Tibial nerve (tissue), 4 donors: ENCODE measurements at regions not wholly inside any gene's neighbourhood (a gene's known extent, or its start where the extent isn't known, plus 50 kb on each side); places are given as distances from the start of the nearest gene placed in this dataset.

ENCODE experiments used
- DNase-seq, 2 donors: peaks; one replicate each; pipeline ENCODE4 v3.0.0-alpha.2; 2019; ENCODE audit warnings: low spot score in 2 of 2
- H3K27ac ChIP-seq, 4 donors: fragments of 200-600 bp; sonication (generic) in 3 of 4; one replicate each; pipeline ENCODE4 v1.5.1; 2017 to 2019; ENCODE audit warnings: mild to moderate bottlenecking in 1 of 4
- H3K27me3 ChIP-seq, 2 donors: fragments of 200-600 bp; sonication (generic) in 1 of 2; one replicate each; pipeline versions ENCODE4 v1.5.1 to v1.6.0; 2017 to 2019
- H3K36me3 ChIP-seq, 3 donors: fragments of 200-600 bp; sonication (generic); one replicate each; pipeline ENCODE4 v1.5.1; 2018 to 2019
- H3K4me1 ChIP-seq, 4 donors: fragments of 200-600 bp; sonication (generic) in 3 of 4; one replicate each; pipeline ENCODE4 v1.5.1; 2017 to 2019
- H3K4me3 ChIP-seq, 4 donors: fragments of 200-600 bp; sonication (generic) in 3 of 4; one replicate each; pipeline ENCODE4 v1.5.1; 2017 to 2019; ENCODE audit warnings: mild to moderate bottlenecking in 1 of 4, moderate library complexity in 1 of 4
- H3K9me3 ChIP-seq, 4 donors: fragments of 200-600 bp; sonication (generic) in 3 of 4; one replicate each; pipeline ENCODE4 v1.5.1; 2017 to 2019
- CTCF ChIP-seq, 5 experiments: fragments of 200-600 bp in 3 of 5; fragments of 450-650 bp in 2 of 5; sonication (generic) in 3 of 5; IDR thresholded peaks; one replicate each; pipeline ENCODE4 v1.5.1; 2016 to 2019; ENCODE audit warnings: antibody characterized with exemption in 5 of 5, mild to moderate bottlenecking in 3 of 5, moderate library complexity in 2 of 5
- EP300 ChIP-seq, 2 donors: sonication (generic); formaldehyde crosslinking; IDR thresholded peaks; one replicate each; pipeline ENCODE4 v1.6.1; 2017; ENCODE audit warnings: antibody characterized with exemption in 2 of 2, mild to moderate bottlenecking in 1 of 2
- POLR2A ChIP-seq, 2 donors: fragments of 450-650 bp; IDR thresholded peaks; one replicate each; pipeline ENCODE4 v1.6.1; 2017; ENCODE audit warnings: antibody characterized with exemption in 2 of 2, mild to moderate bottlenecking in 2 of 2, moderate library complexity in 2 of 2
- WGBS, 2 donors: methylation state at CpG; one replicate each; pipeline ENCODE4 v1.1.5; 2018; 5-methylcytosine and 5-hydroxymethylcytosine counted together

- no peak overlapping the region for H3K4me3 ChIP-seq
- no peaks in the 10 kb centered on the region for H3K9me3 ChIP-seq
- WGBS, 2 donors, result 97 to 100% methylated on average over 1 of the region's 1 CpG
- H3K36me3 ChIP-seq, result no peaks in the 10 kb centered on the region
- TF ChIP-seq EP300 (IDR thresholded peaks at IDR 0.05) (no peak), CTCF (IDR thresholded peaks at IDR 0.05) (no peak), POLR2A (IDR thresholded peaks at IDR 0.05) (no peak)
- no peaks in the 10 kb centered on the region for H3K4me1 ChIP-seq
- H3K27me3 ChIP-seq, result no peaks in the 10 kb centered on the region
- no peak overlapping the region for H3K27ac ChIP-seq
- DNase-seq, result no peak
Observed at GRCh38 chr7:69012149-69012548, 586.1 kb upstream of the AUTS2 start.

- Histone ChIP-seq H3K4me3 (no peak overlapping the region), H3K27ac (no peak overlapping the region), H3K36me3 (no peaks in the 10 kb centered on the region), H3K9me3 (peaks cover 0 to 23% (median 5%) of the 10 kb centered on the region in 4 donors), H3K27me3 (no peaks in the 10 kb centered on the region), H3K4me1 (no peaks in the 10 kb centered on the region)
- DNase-seq, result no peak
- TF ChIP-seq CTCF (IDR thresholded peaks at IDR 0.05) (no peak), EP300 (IDR thresholded peaks at IDR 0.05) (no peak), POLR2A (IDR thresholded peaks at IDR 0.05) (no peak)
- WGBS, 2 donors, result 80 to 96% methylated on average over 3 of the region's 3 CpGs
Observed at GRCh38 chr7:69017208-69017607, 581.1 kb upstream of the AUTS2 start.

- H3K4me1 ChIP-seq, result no peaks in the 10 kb centered on the region
- H3K4me3 ChIP-seq, result no peak overlapping the region
- no peak overlapping the region for H3K27ac ChIP-seq
- peaks cover 0 to 23% (median 5%) of the 10 kb centered on the region in 4 donors for H3K9me3 ChIP-seq
- no peak for DNase-seq
- WGBS, 2 donors, result 64 to 68% methylated on average over 3 of the region's 3 CpGs
- TF ChIP-seq EP300 (IDR thresholded peaks at IDR 0.05), result no peak
- TF ChIP-seq POLR2A (IDR thresholded peaks at IDR 0.05), result no peak
- H3K36me3 ChIP-seq, result no peaks in the 10 kb centered on the region
- H3K27me3 ChIP-seq, result no peaks in the 10 kb centered on the region
Observed at GRCh38 chr7:69018200-69018599, 580.1 kb upstream of the AUTS2 start.

GRCh38 chr7:69019437-69019836 is 578.8 kb upstream of the AUTS2 start:
- Histone ChIP-seq H3K9me3 (peaks cover 0 to 23% (median 5%) of the 10 kb centered on the region in 4 donors), H3K27me3 (no peaks in the 10 kb centered on the region), H3K4me1 (no peaks in the 10 kb centered on the region), H3K36me3 (no peaks in the 10 kb centered on the region), H3K27ac (no peak overlapping the region), H3K4me3 (no peak overlapping the region)
- no peak for DNase-seq
- 65 to 76% methylated on average over 3 of the region's 3 CpGs for WGBS, 2 donors
- TF ChIP-seq CTCF (IDR thresholded peaks at IDR 0.05), result no peak
- no peak for TF ChIP-seq EP300 (IDR thresholded peaks at IDR 0.05)
- TF ChIP-seq POLR2A (IDR thresholded peaks at IDR 0.05), result no peak

- H3K9me3 ChIP-seq, result peaks cover 0 to 23% (median 5%) of the 10 kb centered on the region in 4 donors
- 90 to 91% methylated on average over 3 of the region's 3 CpGs for WGBS, 2 donors
- H3K27me3 ChIP-seq, result no peaks in the 10 kb centered on the region
- H3K36me3 ChIP-seq, result no peaks in the 10 kb centered on the region
- no peaks in the 10 kb centered on the region for H3K4me1 ChIP-seq
- no peak overlapping the region for H3K4me3 ChIP-seq
- no peak for DNase-seq
- H3K27ac ChIP-seq, result no peak overlapping the region
- TF ChIP-seq CTCF (IDR thresholded peaks at IDR 0.05) (no peak), EP300 (IDR thresholded peaks at IDR 0.05) (no peak), POLR2A (IDR thresholded peaks at IDR 0.05) (no peak)
Observed at GRCh38 chr7:69020536-69020935, 577.7 kb upstream of the AUTS2 start.

- no peak for DNase-seq
Observed at GRCh38 chr7:69025249-69025648, 573.0 kb upstream of the AUTS2 start.

More at GRCh38 chr7:69025249-69025648, 573.0 kb upstream of the AUTS2 start:
- H3K9me3 ChIP-seq, result peaks cover 0 to 5% (median under 1%) of the 10 kb centered on the region in 4 donors
- no peaks in the 10 kb centered on the region for H3K27me3 ChIP-seq
- no peaks in the 10 kb centered on the region for H3K36me3 ChIP-seq
- H3K27ac ChIP-seq, result no peak overlapping the region
- no peak overlapping the region for H3K4me3 ChIP-seq
- TF ChIP-seq CTCF (IDR thresholded peaks at IDR 0.05) (no peak), POLR2A (IDR thresholded peaks at IDR 0.05) (no peak), EP300 (IDR thresholded peaks at IDR 0.05) (no peak)
- 74 to 79% methylated on average over 5 of the region's 5 CpGs for WGBS, 2 donors
- H3K4me1 ChIP-seq, result no peaks in the 10 kb centered on the region
